GM10266 (cell line): ENCODE measurements at regions not wholly inside any gene's neighbourhood (a gene's known extent, or its start where the extent isn't known, plus 50 kb on each side); places are given as distances from the start of the nearest gene placed in this dataset.

Experiments
- DNase-seq: peaks from one replicate; pipeline ENCODE4 v3.0.0; 2012; ENCODE audit errors: extremely low spot score
- CTCF ChIP-seq: IDR thresholded peaks from 2 replicates; pipeline ENCODE4 v1.5.1; 2012; ENCODE audit warnings: mild to moderate bottlenecking, low read depth; ENCODE audit not compliant: control insufficient read depth, insufficient read depth; ENCODE audit errors: missing control alignments

GRCh38 chr13:107900775-107901174 is 314.6 kb downstream of the LIG4 start:
- no peak for DNase-seq
- no peak for TF ChIP-seq CTCF

GRCh38 chr13:107886118-107886517 is 329.2 kb downstream of the LIG4 start:
- TF ChIP-seq CTCF = no peak
- no peak for DNase-seq

GRCh38 chr13:107884564-107884963 is 330.8 kb downstream of the LIG4 start:
- TF ChIP-seq CTCF = no peak
- DNase-seq = no peak

GRCh38 chr13:107883561-107884175 is 331.7 kb downstream of the LIG4 start:
- TF ChIP-seq CTCF = no peak
- no peak for DNase-seq

- DNase-seq = no peak
These were observed 332.4 kb downstream of the LIG4 start for GRCh38 chr13:107882708-107883560.

GRCh38 chr13:107881362-107881761 is 334.0 kb downstream of the LIG4 start:
- no peak for DNase-seq
- TF ChIP-seq CTCF = no peak

More at GRCh38 chr13:107882708-107883560, 332.4 kb downstream of the LIG4 start:
- TF ChIP-seq CTCF = no peak

GRCh38 chr13:107874456-107874855 is 340.9 kb downstream of the LIG4 start:
- no peak for DNase-seq
- TF ChIP-seq CTCF = no peak
